ENCODE measurements at regions not wholly inside any gene's neighbourhood (a gene's known extent, or its start where the extent isn't known, plus 50 kb on each side); places are given as distances from the start of the nearest gene placed in this dataset.

GRCh38 chr10:117444497-117445040 lies 69.3 kb upstream of the PDZD8 start:
- intact Hi-C loops (cut with DNase I): loop anchor here in 2 of 10 donors (10.0 kb wide), 1 partner anchor 230 kb away; no protein-coding TSS in a partner anchor
- peaks cover 0 to 7% (median 0%) of the 10 kb centered on the region in 11 donors for H3K9me3 ChIP-seq
- no peaks in the 10 kb centered on the region for H3K36me3 ChIP-seq
- 87 to 90% methylated on average over 4 of the region's 4 CpGs for WGBS, 2 donors
- peaks cover 0 to 16% (median 3%) of the 10 kb centered on the region in 9 donors for H3K4me1 ChIP-seq
- no peak overlapping the region for H3K27ac ChIP-seq
- TF ChIP-seq CTCF (IDR thresholded peaks at IDR 0.05): no peak
- H3K4me3 ChIP-seq: no peak overlapping the region
- H3K27me3 ChIP-seq: peaks cover 0 to 23% (median 8%) of the 10 kb centered on the region in 7 donors
- ATAC-seq (no peak), DNase-seq (no peak)

GRCh38 chr10:117443686-117444041 lies 68.4 kb upstream of the PDZD8 start:
- 80 to 92% methylated on average over 6 of the region's 6 CpGs for WGBS, 2 donors
- no peak for DNase-seq
- H3K27ac ChIP-seq: no peak overlapping the region
- intact Hi-C loops (cut with DNase I): loop anchor here in 3 of 10 donors (2.0 to 10.0 kb wide), 2 partner anchors 69 to 229 kb away; partner anchors contain the start of gene PDZD8 (in 1 of the 3)
- H3K27me3 ChIP-seq: peaks cover 0 to 23% (median 8%) of the 10 kb centered on the region in 7 donors
- peaks cover 0 to 7% (median 0%) of the 10 kb centered on the region in 11 donors for H3K9me3 ChIP-seq
- H3K4me3 ChIP-seq: no peak overlapping the region
- H3K36me3 ChIP-seq: no peaks in the 10 kb centered on the region
- H3K4me1 ChIP-seq: peaks cover 0 to 16% (median 3%) of the 10 kb centered on the region in 9 donors
- ATAC-seq: no peak
- TF ChIP-seq CTCF (IDR thresholded peaks at IDR 0.05): no peak

- peak; percentile 57 to 95 (median 87) for TF ChIP-seq CTCF (IDR thresholded peaks at IDR 0.05)
- Histone ChIP-seq H3K36me3 (no peaks in the 10 kb centered on the region), H3K9me3 (peaks cover 0 to 7% (median 0%) of the 10 kb centered on the region in 11 donors), H3K27me3 (peaks cover 0 to 23% (median 8%) of the 10 kb centered on the region in 7 donors), H3K4me1 (peaks cover 0 to 16% (median 3%) of the 10 kb centered on the region in 9 donors), H3K27ac (no peak overlapping the region), H3K4me3 (peak overlapping the region in 3 of 10 donors; percentile 21 to 33 (median 24))
- intact Hi-C loops (cut with DNase I): loop anchor here in 3 of 10 donors (2.0 to 10.0 kb wide), 2 partner anchors 68 to 228 kb away; partner anchors contain the start of gene PDZD8 (in 1 of the 3)
- ATAC-seq (peak; percentile 35 to 94 (median 73)), DNase-seq (peak; percentile 74 to 76)
- WGBS, 2 donors: 17 to 18% methylated on average over 15 of the region's 15 CpGs
Measured at GRCh38 chr10:117442944-117443685, 67.9 kb upstream of the PDZD8 start.

GRCh38 chr10:117442521-117442920 lies 67.3 kb upstream of the PDZD8 start:
- ATAC-seq (no peak), DNase-seq (no peak)
- Histone ChIP-seq H3K4me1 (peaks cover 0 to 16% (median 3%) of the 10 kb centered on the region in 9 donors), H3K4me3 (no peak overlapping the region), H3K27ac (no peak overlapping the region), H3K27me3 (peaks cover 0 to 23% (median 8%) of the 10 kb centered on the region in 7 donors), H3K36me3 (no peaks in the 10 kb centered on the region), H3K9me3 (peaks cover 0 to 7% (median 0%) of the 10 kb centered on the region in 11 donors)
- 58 to 67% methylated on average over 6 of the region's 6 CpGs for WGBS, 2 donors
- intact Hi-C loops (cut with DNase I): loop anchor here in 3 of 10 donors (2.0 to 10.0 kb wide), 2 partner anchors 68 to 228 kb away; partner anchors contain the start of gene PDZD8 (in 1 of the 3)
- no peak for TF ChIP-seq CTCF (IDR thresholded peaks at IDR 0.05)

Data from heart right ventricle (tissue), 16 donors.